IMR-90 (cell line): ENCODE measurements at regions not wholly inside any gene's neighbourhood (a gene's known extent, or its start where the extent isn't known, plus 50 kb on each side); places are given as distances from the start of the nearest gene placed in this dataset.

ENCODE experiments used
- ATAC-seq: fragments of 200-7000 bp; cut with Tn5 transposase; 2 replicates; pipeline ENCODE4 v1.9.1; 2020; ENCODE audit warnings: low read depth, mild to moderate bottlenecking, moderate library complexity
- BruUV-seq: library from RNA; stranded (reverse); fragments of 400-500 nt; replicated peaks from 2 replicates; lab custom pipeline; 2021; lab: Mats Ljungman, UMichigan
- CTCF ChIA-PET: fragments of 300-600 bp; formaldehyde crosslinking; extraction: SDS; loops from one replicate; lab custom pipeline; 2021; ENCODE audit warnings: antibody characterized with exemption; lab: Yijun Ruan, JAX
- POLR2A ChIA-PET: fragments of 300-600 bp; sonication (Branson Sonifier 250); formaldehyde crosslinking; loops from one replicate; lab custom pipeline; 2022; ENCODE audit warnings: antibody characterized with exemption; ENCODE audit not compliant: unreplicated experiment; lab: Charles Lee
- DNase-seq: peaks from one replicate; pipeline ENCODE4 v3.0.0; 2013
- H2AFZ ChIP-seq: replicated peaks from 2 replicates; pipeline ENCODE3; 2013; ENCODE audit warnings: low read length, mild to moderate bottlenecking; ENCODE audit not compliant: poor library complexity
- H2AK5ac ChIP-seq: 2 replicates; pipeline ENCODE4 v1.6.1; 2013; ENCODE audit warnings: low read depth, low read length, inconsistent platforms
- H2AK9ac ChIP-seq: replicated peaks from 2 replicates; pipeline ENCODE3; 2013; ENCODE audit warnings: mild to moderate bottlenecking, low read depth, low read length, moderate library complexity; ENCODE audit not compliant: poor library complexity
- H2BK120ac ChIP-seq: 2 replicates; pipeline ENCODE4 v1.6.1; 2013; ENCODE audit warnings: low read depth, low read length, inconsistent platforms
- H2BK15ac ChIP-seq: 3 replicates; pipeline ENCODE4 v1.6.1; 2013; ENCODE audit warnings: low read depth, low read length, inconsistent platforms
- H2BK20ac ChIP-seq: 2 replicates; pipeline ENCODE4 v1.6.1; 2013; ENCODE audit warnings: low read depth, mild to moderate bottlenecking, inconsistent platforms, low read length, moderate library complexity
- H2BK5ac ChIP-seq: 2 replicates; pipeline ENCODE4 v1.6.1; 2013; ENCODE audit warnings: mild to moderate bottlenecking, low read depth, low read length, inconsistent platforms; ENCODE audit not compliant: poor library complexity, severe bottlenecking
- H3K14ac ChIP-seq: replicated peaks from 2 replicates; pipeline ENCODE4 v1.6.1; 2013; ENCODE audit warnings: low read depth, low read length, inconsistent platforms
- H3K18ac ChIP-seq: 2 replicates; pipeline ENCODE4 v1.6.1; 2013; ENCODE audit warnings: low read depth, low read length, control low read depth
- H3K23ac ChIP-seq: 2 replicates; pipeline ENCODE4 v1.6.1; 2013; ENCODE audit warnings: low read depth, low read length, inconsistent platforms
- H3K27ac ChIP-seq: 2 replicates; pipeline ENCODE4 v1.5.1; 2013; ENCODE audit warnings: mild to moderate bottlenecking, control low read depth, low read length; ENCODE audit not compliant: insufficient read depth
- H3K27me3 ChIP-seq: 2 replicates; pipeline ENCODE4 v1.6.1; 2013; ENCODE audit warnings: low read length; ENCODE audit not compliant: control insufficient read depth, insufficient read depth
- H3K36me3 ChIP-seq: 2 replicates; pipeline ENCODE4 v1.6.1; 2013; ENCODE audit warnings: low read length, mixed read lengths; ENCODE audit not compliant: control insufficient read depth, insufficient read depth
- H3K4ac ChIP-seq: 2 replicates; pipeline ENCODE4 v1.6.1; 2013; ENCODE audit warnings: low read depth, low read length, inconsistent platforms
- H3K4me1 ChIP-seq: 2 replicates; pipeline ENCODE4 v1.6.1; 2013; ENCODE audit warnings: low read length, mixed read lengths; ENCODE audit not compliant: control insufficient read depth, insufficient read depth
- H3K4me2 ChIP-seq: 2 replicates; pipeline ENCODE4 v1.6.1; 2013; ENCODE audit warnings: low read depth, mild to moderate bottlenecking, control low read depth, low read length, moderate library complexity
- H3K4me3 ChIP-seq: 2 replicates; pipeline ENCODE4 v1.5.1; 2013; ENCODE audit warnings: low read depth, mild to moderate bottlenecking, control low read depth, low read length, moderate library complexity; ENCODE audit not compliant: insufficient read depth
- H3K56ac ChIP-seq: 2 replicates; pipeline ENCODE4 v1.6.1; 2013; ENCODE audit warnings: low read length, inconsistent platforms; ENCODE audit not compliant: insufficient read depth; ENCODE audit errors: extremely low read depth
- H3K79me1 ChIP-seq, 2 experiments: 2 replicates each; pipeline ENCODE4 v1.6.1; 2013; ENCODE audit warnings: low read length in 2 of 2, inconsistent platforms in 1 of 2, low read depth in 1 of 2
- H3K9ac ChIP-seq: 2 replicates; pipeline ENCODE4 v1.6.1; 2013; ENCODE audit warnings: low read depth, low read length, control low read depth
- H3K9me1 ChIP-seq: 2 replicates; pipeline ENCODE4 v1.6.1; 2013; ENCODE audit warnings: low read length, inconsistent platforms; ENCODE audit not compliant: insufficient read depth
- H3K9me3 ChIP-seq: 2 replicates; pipeline ENCODE4 v1.6.1; 2013; ENCODE audit warnings: low read length; ENCODE audit not compliant: control insufficient read depth, insufficient read depth
- H4K20me1 ChIP-seq: 2 replicates; pipeline ENCODE4 v1.6.1; 2013; ENCODE audit warnings: low read length, inconsistent platforms; ENCODE audit not compliant: insufficient read depth
- H4K5ac ChIP-seq: 2 replicates; pipeline ENCODE4 v1.6.1; 2013; ENCODE audit warnings: mild to moderate bottlenecking, low read depth, low read length, control low read depth
- H4K8ac ChIP-seq, 2 experiments: 2 replicates each; pipeline ENCODE4 v1.6.1; 2013; ENCODE audit warnings: low read depth in 2 of 2, low read length in 2 of 2, control low read depth in 1 of 2, inconsistent platforms in 1 of 2
- H4K91ac ChIP-seq: 2 replicates; pipeline ENCODE4 v1.6.1; 2013; ENCODE audit warnings: low read depth, low read length, inconsistent platforms; ENCODE audit not compliant: insufficient read depth
- BHLHE40 ChIP-seq: fragments of 150-350 bp; IDR thresholded peaks from 2 replicates; pipeline ENCODE4 v1.6.1; 2016; ENCODE audit warnings: mild to moderate bottlenecking, low read depth, low read length
- MAZ ChIP-seq: IDR thresholded peaks from 2 replicates; pipeline ENCODE4 v1.6.1; 2012; ENCODE audit warnings: low read depth, mild to moderate bottlenecking, low read length, improper control_type of control experiment, moderate library complexity, borderline replicate concordance
- POLR2A ChIP-seq: IDR thresholded peaks from 2 replicates; pipeline ENCODE4 v1.6.1; 2012; ENCODE audit warnings: mild to moderate bottlenecking, low read depth, low read length
- RAD21 ChIP-seq: IDR thresholded peaks from 2 replicates; pipeline ENCODE4 v1.6.1; 2012; ENCODE audit warnings: low read length, improper control_type of control experiment
- RCOR1 ChIP-seq: IDR thresholded peaks from 2 replicates; pipeline ENCODE4 v1.6.1; 2012; ENCODE audit warnings: mild to moderate bottlenecking, low read length, improper control_type of control experiment; ENCODE audit not compliant: insufficient replicate concordance
- RFX5 ChIP-seq: IDR thresholded peaks from 2 replicates; pipeline ENCODE4 v1.8.0; 2012; ENCODE audit warnings: low read depth, mild to moderate bottlenecking, low read length, moderate library complexity
- WGBS, 2 experiments: methylation state at CpG; one replicate each; pipeline versions ENCODE4 v1.1.5 to v1.1.7; 2013; ENCODE audit warnings: missing lambda C conversion rate in 2 of 2; ENCODE audit not compliant: insufficient read length in 1 of 2; ENCODE audit errors: extremely low coverage in 2 of 2; 5-methylcytosine and 5-hydroxymethylcytosine counted together
- dilution Hi-C: fragments of 300-500 bp; cut with HindIII; formaldehyde crosslinking; loops from one replicate; pipeline ENCODE4 v1.14.3; 2018; ENCODE audit warnings: low sequenced_read_pairs; ENCODE audit not compliant: unreplicated experiment
- in situ Hi-C: fragments of 300-500 bp; cut with MboI; formaldehyde crosslinking; loops from 3 replicates; pipeline ENCODE4 v1.14.3; 2019; ENCODE audit warnings: low sequenced_read_pairs, inconsistent platforms, mixed read lengths
- intact Hi-C: fragments of 100-400 bp; cut with micrococcal nuclease; formaldehyde crosslinking; loops from 2 replicates; pipeline ENCODE4 v1.10.0; 2022
- TF ChIP-seq, protein P1 (sequence below): fragments of 150-350 bp; IDR thresholded peaks from 2 replicates; pipeline ENCODE4 v1.6.1; 2016; ENCODE audit warnings: low read depth, mild to moderate bottlenecking, low read length, moderate library complexity, borderline replicate concordance

DNA sequence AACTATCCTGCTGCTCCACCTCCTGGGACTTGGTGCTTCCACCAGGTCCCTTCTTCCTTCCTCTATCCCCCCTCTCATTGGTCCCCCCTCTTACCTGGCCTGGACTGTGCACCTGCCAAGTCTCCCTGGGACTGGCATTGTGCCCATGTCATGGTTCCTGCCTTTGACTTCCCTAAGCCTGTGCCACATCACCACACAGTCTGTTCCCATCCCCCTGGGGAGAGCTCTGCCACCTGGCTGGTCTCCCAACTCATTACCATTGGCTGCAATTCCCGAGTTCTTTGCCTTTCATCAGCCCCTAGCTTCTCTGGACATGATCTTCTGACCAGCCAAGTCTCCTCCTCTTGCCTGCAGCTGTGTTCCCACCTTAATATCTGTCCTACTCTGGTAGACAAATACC, 180.3 kb downstream of the SREK1 start:
- Histone ChIP-seq H3K27me3 (peaks cover 3% of the 10 kb centered on the region; the same call in 1 of the 2 replicates), H3K27ac (no peak overlapping the region), H2BK5ac (no peak overlapping the region), H2AK5ac (no peak overlapping the region), H3K9me1 (no peaks in the 10 kb centered on the region), H4K20me1 (no peaks in the 10 kb centered on the region), H3K4me3 (no peak overlapping the region), H2BK15ac (no peak overlapping the region), H4K91ac (no peak overlapping the region), H4K8ac (no peak overlapping the region), H4K5ac (no peak overlapping the region), H3K56ac (no peak overlapping the region), H3K4me2 (no peak overlapping the region), H3K36me3 (no peaks in the 10 kb centered on the region), H2BK120ac (no peak overlapping the region), H3K9ac (no peak overlapping the region), H2BK20ac (no peak overlapping the region), H3K18ac (no peak overlapping the region), H3K14ac (no peak overlapping the region), H3K4me1 (no peaks in the 10 kb centered on the region), H2AK9ac (no peak overlapping the region), H3K79me1 (no peaks in the 10 kb centered on the region), H3K23ac (no peak overlapping the region), H3K4ac (no peak overlapping the region), H3K9me3 (no peaks in the 10 kb centered on the region), H2AFZ (no peak overlapping the region)
- no TSS peak for BruUV-seq
- in situ Hi-C loops: loop anchor here (25.0 kb wide), 1 partner anchor 888 kb away; no protein-coding TSS in a partner anchor
- WGBS, 2 experiments: 17% methylated on average over 1 of the region's 1 CpG; no CpG with 5 or more reads in 1 of the 2 experiments
- ATAC-seq (no peak), DNase-seq (no peak)
- CTCF ChIA-PET: interaction anchor here (1.4 kb wide), 1 partner anchor 18 kb away, joined by 5 read pairs; no protein-coding TSS in a partner anchor
- TF ChIP-seq RFX5 (no peak), POLR2A (no peak), RAD21 (no peak), BHLHE40 (no peak), RCOR1 (no peak), MAZ (no peak)
- TF ChIP-seq, protein P1, sequence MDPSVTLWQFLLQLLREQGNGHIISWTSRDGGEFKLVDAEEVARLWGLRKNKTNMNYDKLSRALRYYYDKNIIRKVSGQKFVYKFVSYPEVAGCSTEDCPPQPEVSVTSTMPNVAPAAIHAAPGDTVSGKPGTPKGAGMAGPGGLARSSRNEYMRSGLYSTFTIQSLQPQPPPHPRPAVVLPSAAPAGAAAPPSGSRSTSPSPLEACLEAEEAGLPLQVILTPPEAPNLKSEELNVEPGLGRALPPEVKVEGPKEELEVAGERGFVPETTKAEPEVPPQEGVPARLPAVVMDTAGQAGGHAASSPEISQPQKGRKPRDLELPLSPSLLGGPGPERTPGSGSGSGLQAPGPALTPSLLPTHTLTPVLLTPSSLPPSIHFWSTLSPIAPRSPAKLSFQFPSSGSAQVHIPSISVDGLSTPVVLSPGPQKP: no peak
- POLR2A ChIA-PET: no interaction called here
- dilution Hi-C loops: no loop called here
- intact Hi-C loops: no loop called here
